Lower lobe of right lung (tissue), 2 donors: ENCODE measurements at regions not wholly inside any gene's neighbourhood (a gene's known extent, or its start where the extent isn't known, plus 50 kb on each side); places are given as distances from the start of the nearest gene placed in this dataset.

ENCODE experiments used
- ATAC-seq, 2 donors: fragments of 200-7000 bp; cut with Tn5 transposase; one replicate each; pipeline ENCODE4 v1.9.1; 2020 to 2022; ENCODE audit warnings: mild to moderate bottlenecking in 2 of 2, moderate library complexity in 2 of 2
- DNase-seq: peaks from one replicate; pipeline ENCODE4 v3.0.0-alpha.2; 2020
- H3K27ac ChIP-seq: fragments of 200-600 bp; one replicate; pipeline ENCODE4 v1.8.0; 2022
- H3K27me3 ChIP-seq: fragments of 200-600 bp; one replicate; pipeline ENCODE4 v1.8.0; 2022; ENCODE audit warnings: low read depth
- H3K36me3 ChIP-seq: fragments of 200-600 bp; one replicate; pipeline ENCODE4 v1.8.0; 2022; ENCODE audit warnings: mild to moderate bottlenecking
- H3K4me1 ChIP-seq: fragments of 200-600 bp; one replicate; pipeline ENCODE4 v1.8.0; 2022
- H3K4me3 ChIP-seq: fragments of 200-600 bp; one replicate; pipeline ENCODE4 v1.8.0; 2022; ENCODE audit warnings: mild to moderate bottlenecking
- H3K9me3 ChIP-seq: fragments of 200-600 bp; one replicate; pipeline ENCODE4 v1.8.0; 2022
- intact Hi-C: fragments of 100-400 bp; cut with DNase I; formaldehyde crosslinking; loops from one replicate; pipeline ENCODE4 v1.11.0; 2022
- TF ChIP-seq, protein P1 (sequence below): fragments of 200-600 bp; IDR thresholded peaks from one replicate; pipeline ENCODE4 v1.8.0; 2022; ENCODE audit warnings: antibody characterized with exemption, mild to moderate bottlenecking
- donor health status: DM: no; HTN: yes; CAD: no; lungs with severe emphysema.

DNA sequence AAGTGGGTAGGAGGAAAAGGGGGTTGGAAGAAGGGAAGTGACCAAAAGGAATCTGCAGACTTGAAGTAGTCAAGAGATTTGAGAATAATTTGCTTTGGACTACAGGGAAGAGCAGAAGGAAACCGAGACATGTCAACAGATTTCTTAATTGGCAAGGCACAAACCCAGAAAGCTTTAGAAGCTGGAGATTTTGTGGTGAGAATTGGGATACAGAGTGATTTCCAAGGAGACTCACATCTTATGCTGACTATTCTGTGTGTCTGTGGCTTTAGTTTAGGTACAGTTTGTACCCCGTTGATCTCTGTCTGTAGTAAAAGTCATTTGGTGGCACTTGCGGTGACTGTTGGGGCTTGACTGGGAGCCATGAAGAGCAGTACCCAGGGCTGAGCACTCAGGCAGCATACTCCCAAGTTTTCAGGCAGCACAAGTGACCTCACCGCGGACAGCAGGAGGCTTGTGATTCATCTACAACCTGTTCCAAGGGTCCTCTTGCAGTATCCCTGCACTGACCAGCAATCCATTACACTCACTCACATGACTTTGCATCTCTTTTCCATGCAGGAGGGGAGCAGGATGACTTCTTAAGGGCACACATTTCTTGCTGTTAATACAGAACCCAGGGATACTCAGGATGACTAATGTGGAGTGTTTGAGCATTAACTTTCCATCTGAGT, 97.1 kb upstream of the TNP1 start:
- TF ChIP-seq, protein P1, sequence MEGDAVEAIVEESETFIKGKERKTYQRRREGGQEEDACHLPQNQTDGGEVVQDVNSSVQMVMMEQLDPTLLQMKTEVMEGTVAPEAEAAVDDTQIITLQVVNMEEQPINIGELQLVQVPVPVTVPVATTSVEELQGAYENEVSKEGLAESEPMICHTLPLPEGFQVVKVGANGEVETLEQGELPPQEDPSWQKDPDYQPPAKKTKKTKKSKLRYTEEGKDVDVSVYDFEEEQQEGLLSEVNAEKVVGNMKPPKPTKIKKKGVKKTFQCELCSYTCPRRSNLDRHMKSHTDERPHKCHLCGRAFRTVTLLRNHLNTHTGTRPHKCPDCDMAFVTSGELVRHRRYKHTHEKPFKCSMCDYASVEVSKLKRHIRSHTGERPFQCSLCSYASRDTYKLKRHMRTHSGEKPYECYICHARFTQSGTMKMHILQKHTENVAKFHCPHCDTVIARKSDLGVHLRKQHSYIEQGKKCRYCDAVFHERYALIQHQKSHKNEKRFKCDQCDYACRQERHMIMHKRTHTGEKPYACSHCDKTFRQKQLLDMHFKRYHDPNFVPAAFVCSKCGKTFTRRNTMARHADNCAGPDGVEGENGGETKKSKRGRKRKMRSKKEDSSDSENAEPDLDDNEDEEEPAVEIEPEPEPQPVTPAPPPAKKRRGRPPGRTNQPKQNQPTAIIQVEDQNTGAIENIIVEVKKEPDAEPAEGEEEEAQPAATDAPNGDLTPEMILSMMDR = no peak
- intact Hi-C loops = no loop called here
- H3K36me3 ChIP-seq = no peaks in the 10 kb centered on the region
- no peak for ATAC-seq
- no peaks in the 10 kb centered on the region for H3K27me3 ChIP-seq
- no peak overlapping the region for H3K4me3 ChIP-seq
- H3K9me3 ChIP-seq = no peaks in the 10 kb centered on the region
- no peaks in the 10 kb centered on the region for H3K4me1 ChIP-seq
- DNase-seq = no peak
- H3K27ac ChIP-seq = no peak overlapping the region

DNA sequence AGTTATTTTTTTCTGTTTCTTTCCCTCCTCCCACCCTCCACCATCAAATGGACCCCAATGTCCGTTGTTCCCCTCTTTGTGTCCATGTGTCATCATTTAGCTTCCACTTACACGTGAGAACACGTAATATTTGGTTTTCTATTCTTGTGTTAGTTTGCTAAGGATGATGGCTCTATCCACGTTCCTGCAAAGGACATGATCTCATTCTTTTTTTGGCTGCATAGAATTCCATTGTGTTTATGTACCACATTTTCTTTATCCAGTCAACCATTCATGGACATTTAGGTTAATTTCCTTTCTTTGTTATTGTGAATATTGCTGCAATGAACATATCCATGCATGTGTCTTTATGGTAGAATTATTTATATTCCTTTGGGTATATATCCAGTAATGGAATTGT, 91.3 kb upstream of the TNP1 start:
- no peaks in the 10 kb centered on the region for H3K27me3 ChIP-seq
- DNase-seq (no peak), ATAC-seq (no peak)
- no peak overlapping the region for H3K4me3 ChIP-seq
- intact Hi-C loops = no loop called here
- no peaks in the 10 kb centered on the region for H3K4me1 ChIP-seq
- no peak overlapping the region for H3K27ac ChIP-seq
- H3K36me3 ChIP-seq = no peaks in the 10 kb centered on the region
- TF ChIP-seq, protein P1 = no peak
- no peaks in the 10 kb centered on the region for H3K9me3 ChIP-seq

DNA sequence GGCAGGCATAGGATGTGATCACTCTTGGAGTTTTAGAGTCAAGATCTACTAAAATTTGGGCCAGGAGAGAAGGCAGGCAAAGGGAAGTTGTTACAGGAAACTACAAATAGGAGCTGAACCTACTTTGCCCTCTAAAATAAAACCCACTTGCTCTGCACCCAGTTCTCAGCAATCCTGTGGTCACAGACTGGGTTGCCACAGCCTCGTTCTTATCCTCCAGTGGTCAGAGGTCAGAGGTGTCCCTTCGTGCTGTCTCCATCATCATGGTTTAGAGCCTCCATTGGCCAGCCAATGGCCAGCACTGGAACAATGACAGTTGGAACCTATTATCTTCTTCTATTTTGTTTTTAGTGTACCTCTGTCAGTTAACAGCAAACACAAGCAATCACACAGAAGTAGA, 90.7 kb upstream of the TNP1 start:
- intact Hi-C loops = no loop called here
- no peak for ATAC-seq
- TF ChIP-seq, protein P1 = no peak

DNA sequence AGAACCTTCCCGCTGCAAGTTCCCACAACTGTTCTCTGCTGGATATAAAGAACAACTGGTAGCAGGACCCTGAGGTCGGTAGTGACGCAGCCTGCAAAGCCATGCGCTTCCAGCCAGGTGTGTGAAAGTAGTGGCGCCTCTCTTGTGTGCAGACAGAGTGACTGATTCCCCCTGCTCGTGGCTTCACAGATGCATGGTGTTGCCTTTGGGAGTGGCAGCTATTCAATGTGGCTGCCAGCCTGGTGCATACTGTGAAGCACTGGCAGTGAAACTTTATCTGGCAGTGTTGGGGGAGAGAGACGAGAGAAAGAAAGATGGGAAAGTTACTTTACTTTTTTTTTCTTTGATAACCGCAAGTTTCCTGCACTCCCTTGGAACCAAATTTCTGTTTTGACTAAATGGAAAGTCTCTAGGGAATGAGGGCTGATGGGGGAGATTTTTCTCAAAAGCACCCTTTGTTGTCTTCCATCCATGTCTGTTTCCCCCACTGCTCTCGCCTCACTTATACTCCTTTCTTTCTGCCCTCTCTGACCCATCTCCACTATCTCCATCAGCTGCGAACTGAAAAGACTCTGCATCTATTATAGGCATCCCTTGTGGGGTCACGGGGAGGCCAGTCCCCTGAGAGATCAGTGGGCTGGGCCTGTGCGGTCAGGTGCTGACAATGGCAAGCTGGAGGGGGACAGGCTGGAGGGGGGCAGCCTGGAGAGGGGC, 90.0 kb upstream of the TNP1 start:
- intact Hi-C loops = no loop called here
- Histone ChIP-seq H3K9me3 (no peaks in the 10 kb centered on the region), H3K4me3 (no peak overlapping the region), H3K4me1 (no peaks in the 10 kb centered on the region), H3K27ac (no peak overlapping the region), H3K27me3 (no peaks in the 10 kb centered on the region), H3K36me3 (no peaks in the 10 kb centered on the region)
- ATAC-seq (no peak), DNase-seq (no peak)
- TF ChIP-seq, protein P1 = no peak

More for the DNA sequence above, 90.7 kb upstream of the TNP1 start:
- H3K36me3 ChIP-seq = no peaks in the 10 kb centered on the region
- H3K9me3 ChIP-seq = no peaks in the 10 kb centered on the region
- H3K4me1 ChIP-seq = no peaks in the 10 kb centered on the region
- no peak for DNase-seq
- no peaks in the 10 kb centered on the region for H3K27me3 ChIP-seq
- no peak overlapping the region for H3K27ac ChIP-seq
- H3K4me3 ChIP-seq = no peak overlapping the region

DNA sequence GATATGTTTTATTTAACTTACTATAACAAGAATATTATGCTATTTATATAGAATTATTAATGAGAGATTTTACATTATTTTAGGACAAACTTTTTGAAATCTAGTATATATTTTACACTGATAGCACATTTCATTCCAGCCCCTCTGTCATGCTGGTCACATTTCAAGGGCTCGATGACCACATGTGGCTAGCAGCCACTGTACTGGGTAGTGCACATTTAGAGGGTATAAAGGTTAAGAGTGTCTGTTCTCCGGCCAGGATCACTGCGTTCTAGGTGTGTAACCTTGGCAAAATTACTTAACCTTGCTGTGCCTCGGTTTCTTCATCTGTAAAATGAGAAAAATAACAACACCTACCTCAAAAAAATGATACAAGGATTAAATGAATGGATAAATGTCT, 87.2 kb upstream of the TNP1 start:
- Histone ChIP-seq H3K27me3 (no peaks in the 10 kb centered on the region), H3K4me1 (no peaks in the 10 kb centered on the region), H3K27ac (no peak overlapping the region), H3K36me3 (no peaks in the 10 kb centered on the region), H3K4me3 (no peak overlapping the region), H3K9me3 (no peaks in the 10 kb centered on the region)
- intact Hi-C loops = no loop called here
- ATAC-seq (no peak), DNase-seq (no peak)
- TF ChIP-seq, protein P1 = no peak
